HEK293 (cell line): ENCODE measurements at regions not wholly inside any gene's neighbourhood (a gene's known extent, or its start where the extent isn't known, plus 50 kb on each side); places are given as distances from the start of the nearest gene placed in this dataset.

Experiments used
- CTCF ChIA-PET: fragments of 350-600 bp; formaldehyde crosslinking; extraction: SDS; loops from one replicate; lab custom pipeline; 2021; ENCODE audit warnings: antibody characterized with exemption; lab: Yijun Ruan, JAX
- POLR2A ChIA-PET: fragments of 300-600 bp; formaldehyde crosslinking; extraction: SDS; loops from one replicate; lab custom pipeline; 2020; ENCODE audit warnings: antibody characterized with exemption, inconsistent platforms; lab: Yijun Ruan, JAX
- H3K27ac ChIP-seq: fragments of 200-500 bp; sonication (Bioruptor generic); 2 replicates; pipeline ENCODE4 v1.5.1; 2014; ENCODE audit warnings: low read depth, low read length, control low read depth, inconsistent platforms; ENCODE audit errors: extremely low read depth
- H3K36me3 ChIP-seq, 2 experiments: fragments of 200-500 bp in 1 of 2; sonication (Bioruptor generic) in 1 of 2; 1 replicate in 1 of 2; 2 replicates in 1 of 2; pipeline ENCODE4 v1.5.1; 2014 to 2017; ENCODE audit warnings: inconsistent platforms in 2 of 2, low read length in 2 of 2; ENCODE audit not compliant: control insufficient read depth in 2 of 2, insufficient read depth in 1 of 2
- H3K4me1 ChIP-seq: fragments of 200-500 bp; sonication (Bioruptor generic); 2 replicates; pipeline ENCODE4 v1.5.1; 2014; ENCODE audit warnings: mild to moderate bottlenecking, low read length, inconsistent platforms; ENCODE audit not compliant: control insufficient read depth, insufficient read depth
- H3K4me3 ChIP-seq: 2 replicates; pipeline ENCODE4 v1.5.1; 2011; ENCODE audit warnings: low read depth, mild to moderate bottlenecking, control low read depth, low read length, moderate library complexity
- H3K9me3 ChIP-seq: fragments of 200-500 bp; sonication (Bioruptor generic); 2 replicates; pipeline ENCODE4 v1.5.1; 2014; ENCODE audit warnings: low read depth, low read length, inconsistent platforms; ENCODE audit not compliant: control insufficient read depth, insufficient read depth
- MZF1 ChIP-seq: fragments of 450-650 bp; formaldehyde crosslinking; IDR thresholded peaks from 2 replicates; pipeline ENCODE4 v1.5.1; 2017; ENCODE audit warnings: missing biosample characterization, missing genetic modification characterization, borderline replicate concordance
- SCRT2 ChIP-seq: fragments of 450-650 bp; formaldehyde crosslinking; IDR thresholded peaks from 2 replicates; pipeline ENCODE4 v1.5.1; 2016; ENCODE audit warnings: missing biosample characterization, missing genetic modification characterization
- ZNF148 ChIP-seq: fragments of 450-650 bp; formaldehyde crosslinking; IDR thresholded peaks from 2 replicates; pipeline ENCODE4 v1.5.0; 2017; ENCODE audit warnings: missing biosample characterization, missing genetic modification characterization, borderline replicate concordance
- ZNF266 ChIP-seq: fragments of 450-650 bp; formaldehyde crosslinking; IDR thresholded peaks from 2 replicates; pipeline ENCODE4 v1.5.1; 2016; ENCODE audit warnings: missing biosample characterization, missing genetic modification characterization, low read depth
- ZNF292 ChIP-seq: fragments of 450-650 bp; formaldehyde crosslinking; IDR thresholded peaks from 2 replicates; pipeline ENCODE4 v1.5.1; 2016; ENCODE audit warnings: low read depth, missing biosample characterization, missing genetic modification characterization, borderline replicate concordance
- ZNF341 ChIP-seq: fragments of 450-650 bp; formaldehyde crosslinking; IDR thresholded peaks from 2 replicates; pipeline ENCODE4; 2016; ENCODE audit warnings: low read depth, missing biosample characterization, missing genetic modification characterization
- ZNF354C ChIP-seq: fragments of 450-650 bp; formaldehyde crosslinking; IDR thresholded peaks from 2 replicates; pipeline ENCODE4 v1.5.1; 2016; ENCODE audit warnings: missing biosample characterization, missing genetic modification characterization, low read depth, borderline replicate concordance
- ZNF366 ChIP-seq: fragments of 450-650 bp; formaldehyde crosslinking; conservative IDR thresholded peaks from 2 replicates; pipeline ENCODE4 v1.5.1; 2016; ENCODE audit warnings: missing biosample characterization, missing genetic modification characterization
- ZNF416 ChIP-seq: fragments of 450-650 bp; formaldehyde crosslinking; IDR thresholded peaks from 2 replicates; pipeline ENCODE4 v1.5.1; 2016; ENCODE audit warnings: missing biosample characterization, missing genetic modification characterization
- ZNF513 ChIP-seq: fragments of 450-650 bp; IDR thresholded peaks from 2 replicates; pipeline ENCODE4 v1.5.1; 2018; ENCODE audit warnings: missing biosample characterization, missing genetic modification characterization
- ZNF639 ChIP-seq: fragments of 450-650 bp; formaldehyde crosslinking; IDR thresholded peaks from 2 replicates; pipeline ENCODE4 v1.5.1; 2016; ENCODE audit warnings: missing biosample characterization, missing genetic modification characterization
- ZSCAN4 ChIP-seq: fragments of 450-650 bp; formaldehyde crosslinking; IDR thresholded peaks from 2 replicates; pipeline ENCODE4 v1.5.1; 2017; ENCODE audit warnings: missing biosample characterization, missing genetic modification characterization
- ZSCAN5A ChIP-seq: fragments of 450-650 bp; formaldehyde crosslinking; IDR thresholded peaks from 2 replicates; pipeline ENCODE4 v1.5.1; 2016; ENCODE audit warnings: missing biosample characterization, missing genetic modification characterization

GRCh38 chr3:80114694-80115093, 346.9 kb upstream of the ROBO1 start (continued):
- TF ChIP-seq ZNF366 (tag by site-specific recombination) (no peak), ZNF416 (tag by site-specific recombination) (no peak), ZNF513 (tag by site-specific recombination) (no peak), ZNF354C (tag by site-specific recombination) (no peak)

- no peak overlapping the region for H3K27ac ChIP-seq
- H3K4me1 ChIP-seq, result no peaks in the 10 kb centered on the region
Measured at GRCh38 chr3:80113331-80113730, 345.5 kb upstream of the ROBO1 start.

More at GRCh38 chr3:80113331-80113730, 345.5 kb upstream of the ROBO1 start:
- H3K9me3 ChIP-seq, result no peaks in the 10 kb centered on the region
- H3K4me3 ChIP-seq, result no peak overlapping the region
- ChIA-PET CTCF (no interaction called here), POLR2A (no interaction called here)
- H3K36me3 ChIP-seq, result no peaks in the 10 kb centered on the region
- no peak for TF ChIP-seq SCRT2
- TF ChIP-seq ZNF341 (tag by site-specific recombination), result no peak
- no peak for TF ChIP-seq ZNF148 (tag by site-specific recombination)
- no peak for TF ChIP-seq ZSCAN5A (tag by site-specific recombination)
- no peak for TF ChIP-seq ZNF639 (tag by site-specific recombination)
- no peak for TF ChIP-seq ZNF292 (tag by site-specific recombination)
- TF ChIP-seq MZF1 (tag by site-specific recombination), result no peak
- no peak for TF ChIP-seq ZNF266 (tag by site-specific recombination)
- no peak for TF ChIP-seq ZSCAN4
- no peak for TF ChIP-seq ZNF366 (tag by site-specific recombination)
